Keratinocyte (primary cell): ENCODE measurements at regions not wholly inside any gene's neighbourhood (a gene's known extent, or its start where the extent isn't known, plus 50 kb on each side); places are given as distances from the start of the nearest gene placed in this dataset.

Experiments
- DNase-seq: peaks from one replicate; pipeline ENCODE4 v3.0.0-alpha.2; 2011; ENCODE audit warnings: low read depth, missing footprints, low spot score
- FAIRE-seq: peaks from 2 replicates; lab custom pipeline; 2011; peaks lifted over from hg19 to GRCh38; lab: Jason Lieb, UNC
- H2AFZ ChIP-seq: 2 replicates; pipeline ENCODE4 v1.6.0; 2012; ENCODE audit warnings: low read length, control low read depth, inconsistent platforms; ENCODE audit not compliant: control insufficient read depth
- H3K27ac ChIP-seq: 2 replicates; pipeline ENCODE4 v1.5.1; 2011; ENCODE audit warnings: low read length; ENCODE audit not compliant: control insufficient read depth, insufficient read depth
- H3K27me3 ChIP-seq: 3 replicates; pipeline ENCODE4 v1.6.0; 2011; ENCODE audit warnings: low read length; ENCODE audit not compliant: control insufficient read depth, insufficient read depth; ENCODE audit errors: extremely low read depth
- H3K36me3 ChIP-seq, 2 experiments: 2 replicates in 1 of 2; 3 replicates in 1 of 2; pipeline ENCODE4 v1.5.1; 2011; ENCODE audit warnings: low read length in 2 of 2, mild to moderate bottlenecking in 1 of 2; ENCODE audit not compliant: control insufficient read depth in 2 of 2, insufficient read depth in 2 of 2; ENCODE audit errors: extremely low read depth in 1 of 2
- H3K4me1 ChIP-seq: 3 replicates; pipeline ENCODE4 v1.5.1; 2011; ENCODE audit warnings: low read length; ENCODE audit not compliant: control insufficient read depth, insufficient read depth; ENCODE audit errors: extremely low read depth
- H3K4me2 ChIP-seq: 3 replicates; pipeline ENCODE4 v1.6.0; 2011; ENCODE audit warnings: low read depth, low read length; ENCODE audit not compliant: control insufficient read depth, insufficient read depth; ENCODE audit errors: extremely low read depth
- H3K4me3 ChIP-seq, 3 experiments: fragments of 200-600 bp in 1 of 3; sonication (generic) in 1 of 3; 2 replicates in 2 of 3; 3 replicates in 1 of 3; pipeline ENCODE4 v1.5.1; 2011 to 2016; ENCODE audit warnings: low read length in 3 of 3, mild to moderate bottlenecking in 3 of 3, control low read depth in 2 of 3, inconsistent platforms in 1 of 3, low read depth in 1 of 3, mixed read lengths in 1 of 3, mixed run types in 1 of 3, moderate library complexity in 1 of 3; ENCODE audit not compliant: control insufficient read depth in 2 of 3, insufficient read depth in 2 of 3; ENCODE audit errors: extremely low read depth in 1 of 3
- H3K79me2 ChIP-seq: 2 replicates; pipeline ENCODE4 v1.6.0; 2012; ENCODE audit warnings: low read length; ENCODE audit not compliant: control insufficient read depth, insufficient read depth
- H3K9ac ChIP-seq: 3 replicates; pipeline ENCODE4 v1.6.0; 2011; ENCODE audit warnings: low read length; ENCODE audit not compliant: control insufficient read depth, insufficient read depth; ENCODE audit errors: extremely low read depth
- H3K9me1 ChIP-seq: 3 replicates; pipeline ENCODE4 v1.6.0; 2011; ENCODE audit warnings: low read length; ENCODE audit not compliant: control insufficient read depth, insufficient read depth; ENCODE audit errors: extremely low read depth
- H3K9me3 ChIP-seq: 2 replicates; pipeline ENCODE4 v1.5.1; 2012; ENCODE audit warnings: low read depth, low read length; ENCODE audit not compliant: control insufficient read depth
- H4K20me1 ChIP-seq: 3 replicates; pipeline ENCODE4 v1.6.0; 2011; ENCODE audit warnings: low read length; ENCODE audit not compliant: control insufficient read depth, insufficient read depth; ENCODE audit errors: extremely low read depth
- EZH2 ChIP-seq: IDR thresholded peaks from one replicate; pipeline ENCODE4 v1.6.1; 2012; ENCODE audit warnings: inconsistent platforms, mild to moderate bottlenecking, low read length, moderate library complexity
- dilution Hi-C: fragments of 300-500 bp; cut with MboI; formaldehyde crosslinking; loops from one replicate; pipeline ENCODE4 v1.7.0; 2020; ENCODE audit warnings: low sequenced_read_pairs; ENCODE audit not compliant: extremely low pct_ligation_motif_present
- TF ChIP-seq, protein P1 (sequence below), 3 experiments: IDR thresholded peaks in 1 of 3; conservative IDR thresholded peaks in 1 of 3; optimal IDR thresholded peaks in 1 of 3; 2 replicates in 2 of 3; 3 replicates in 1 of 3; pipeline versions ENCODE3 to v1.5.1; 2011; ENCODE audit warnings: low read length in 3 of 3, mild to moderate bottlenecking in 3 of 3, moderate library complexity in 2 of 3, control low read depth in 1 of 3, inconsistent platforms in 1 of 3; ENCODE audit not compliant: insufficient read depth in 2 of 3; ENCODE audit errors: extremely low read depth in 1 of 3

- TF ChIP-seq, protein P1, sequence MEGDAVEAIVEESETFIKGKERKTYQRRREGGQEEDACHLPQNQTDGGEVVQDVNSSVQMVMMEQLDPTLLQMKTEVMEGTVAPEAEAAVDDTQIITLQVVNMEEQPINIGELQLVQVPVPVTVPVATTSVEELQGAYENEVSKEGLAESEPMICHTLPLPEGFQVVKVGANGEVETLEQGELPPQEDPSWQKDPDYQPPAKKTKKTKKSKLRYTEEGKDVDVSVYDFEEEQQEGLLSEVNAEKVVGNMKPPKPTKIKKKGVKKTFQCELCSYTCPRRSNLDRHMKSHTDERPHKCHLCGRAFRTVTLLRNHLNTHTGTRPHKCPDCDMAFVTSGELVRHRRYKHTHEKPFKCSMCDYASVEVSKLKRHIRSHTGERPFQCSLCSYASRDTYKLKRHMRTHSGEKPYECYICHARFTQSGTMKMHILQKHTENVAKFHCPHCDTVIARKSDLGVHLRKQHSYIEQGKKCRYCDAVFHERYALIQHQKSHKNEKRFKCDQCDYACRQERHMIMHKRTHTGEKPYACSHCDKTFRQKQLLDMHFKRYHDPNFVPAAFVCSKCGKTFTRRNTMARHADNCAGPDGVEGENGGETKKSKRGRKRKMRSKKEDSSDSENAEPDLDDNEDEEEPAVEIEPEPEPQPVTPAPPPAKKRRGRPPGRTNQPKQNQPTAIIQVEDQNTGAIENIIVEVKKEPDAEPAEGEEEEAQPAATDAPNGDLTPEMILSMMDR (optimal IDR thresholded peaks at IDR 0.05 in 1 of 3, IDR thresholded peaks at IDR 0.05 in 1 of 3, conservative IDR thresholded peaks at IDR 0.05 in 1 of 3; ENCODE audit: extremely low read depth in 1 of 3, insufficient read depth in 2 of 3, low read length in 3 of 3): no peak
- TF ChIP-seq EZH2: no peak
- Histone ChIP-seq H3K79me2 (no peaks in the 10 kb centered on the region), H3K9me3 (peaks cover 1% of the 10 kb centered on the region), H4K20me1 (no peaks in the 10 kb centered on the region), H3K27me3 (no peaks in the 10 kb centered on the region), H3K9ac (no peak overlapping the region), H2AFZ (no peak overlapping the region), H3K4me3 (no peak overlapping the region), H3K9me1 (no peaks in the 10 kb centered on the region), H3K36me3 (no peaks in the 10 kb centered on the region), H3K4me2 (no peak overlapping the region), H3K4me1 (peaks cover 11% of the 10 kb centered on the region), H3K27ac (no peak overlapping the region)
- peak; percentile 19 for DNase-seq
- dilution Hi-C loops: no loop called here
- peak; percentile 81 for FAIRE-seq
These were observed 1400.1 kb downstream of the CDH8 start for GRCh38 chr16:60636117-60636516.

DNA sequence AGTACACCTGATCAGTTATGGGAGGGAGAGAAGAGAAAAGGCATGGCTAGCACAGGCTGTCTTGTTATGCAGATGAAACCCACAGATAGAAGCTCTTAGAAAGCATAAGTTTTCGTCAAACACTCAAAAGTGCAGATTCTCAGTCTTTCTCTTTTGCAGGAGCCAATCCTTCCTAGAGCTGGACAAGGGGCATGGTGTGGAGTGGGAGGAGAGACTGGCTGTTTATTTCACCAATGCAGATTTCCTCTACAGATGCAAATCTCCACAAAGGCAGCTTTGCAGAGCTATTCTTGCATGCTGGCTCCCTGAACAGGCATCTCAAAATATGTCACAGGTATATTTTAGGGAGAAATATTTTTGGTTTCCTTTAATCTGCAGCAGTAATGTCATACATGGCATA is 1400.7 kb downstream of the CDH8 start:
- H2AFZ ChIP-seq: no peak overlapping the region
- peaks cover 11% of the 10 kb centered on the region for H3K4me1 ChIP-seq

More for the DNA sequence above, 1400.7 kb downstream of the CDH8 start:
- Histone ChIP-seq H3K9me3 (peaks cover 1% of the 10 kb centered on the region), H3K27me3 (no peaks in the 10 kb centered on the region), H3K9ac (no peak overlapping the region), H3K36me3 (no peaks in the 10 kb centered on the region), H4K20me1 (no peaks in the 10 kb centered on the region), H3K27ac (no peak overlapping the region), H3K4me2 (no peak overlapping the region), H3K9me1 (no peaks in the 10 kb centered on the region), H3K79me2 (no peaks in the 10 kb centered on the region), H3K4me3 (no peak overlapping the region)
- dilution Hi-C loops: no loop called here
- DNase-seq: no peak
- TF ChIP-seq EZH2: no peak
- TF ChIP-seq, protein P1 (optimal IDR thresholded peaks at IDR 0.05 in 1 of 3, IDR thresholded peaks at IDR 0.05 in 1 of 3, conservative IDR thresholded peaks at IDR 0.05 in 1 of 3; ENCODE audit: extremely low read depth in 1 of 3, insufficient read depth in 2 of 3, low read length in 3 of 3): no peak
- no peak for FAIRE-seq
